C4-2B (cell line): ENCODE measurements at regions not wholly inside any gene's neighbourhood (a gene's known extent, or its start where the extent isn't known, plus 50 kb on each side); places are given as distances from the start of the nearest gene placed in this dataset.

ENCODE experiments used
- CTCF ChIP-seq: fragments of 450-650 bp; conservative IDR thresholded peaks from 2 replicates; pipeline ENCODE4 v1.5.1; 2017; ENCODE audit warnings: mild to moderate bottlenecking
- ZFX ChIP-seq: fragments of 450-650 bp; IDR thresholded peaks from 2 replicates; pipeline ENCODE4 v1.6.1; 2017

GRCh38 chr7:51878865-51879264 lies 562.3 kb upstream of the COBL start:
- no peak for TF ChIP-seq CTCF
- TF ChIP-seq ZFX = no peak
